Type B pancreatic cell (in vitro differentiated cells): ENCODE measurements at regions not wholly inside any gene's neighbourhood (a gene's known extent, or its start where the extent isn't known, plus 50 kb on each side); places are given as distances from the start of the nearest gene placed in this dataset.
A peak's percentile ranks its signal among the peaks of the same experiment; 100 is the strongest.

Experiments used
- DNase-seq: peaks from one replicate; pipeline ENCODE4 v3.0.0; 2021; ENCODE audit warnings: mixed read lengths; ENCODE audit not compliant: unreplicated experiment; ENCODE audit errors: extremely low spot score
- H3K27ac Mint-ChIP-seq: 2 replicates; pipeline ENCODE4 v1.8.0; 2021; ENCODE audit warnings: mild to moderate bottlenecking, mixed read lengths
- H3K27me3 Mint-ChIP-seq: 2 replicates; pipeline ENCODE4 v1.8.0; 2021; ENCODE audit warnings: mixed read lengths
- H3K36me3 Mint-ChIP-seq: 2 replicates; pipeline ENCODE4 v1.8.0; 2021; ENCODE audit warnings: mixed read lengths
- H3K4me1 Mint-ChIP-seq: one replicate; pipeline ENCODE4 v1.8.0; 2021; ENCODE audit warnings: mixed read lengths; ENCODE audit not compliant: unreplicated experiment
- H3K4me3 Mint-ChIP-seq: 2 replicates; pipeline ENCODE4 v1.8.0; 2021; ENCODE audit warnings: mild to moderate bottlenecking, mixed read lengths
- H3K9me3 Mint-ChIP-seq: 2 replicates; pipeline ENCODE4 v1.8.0; 2021; ENCODE audit warnings: mixed read lengths
- CTCF ChIP-seq: fragments of 200-600 bp; sonication (generic); conservative IDR thresholded peaks from 2 replicates; pipeline ENCODE4 v1.5.0; 2021; ENCODE audit warnings: antibody characterized with exemption, mild to moderate bottlenecking

DNA sequence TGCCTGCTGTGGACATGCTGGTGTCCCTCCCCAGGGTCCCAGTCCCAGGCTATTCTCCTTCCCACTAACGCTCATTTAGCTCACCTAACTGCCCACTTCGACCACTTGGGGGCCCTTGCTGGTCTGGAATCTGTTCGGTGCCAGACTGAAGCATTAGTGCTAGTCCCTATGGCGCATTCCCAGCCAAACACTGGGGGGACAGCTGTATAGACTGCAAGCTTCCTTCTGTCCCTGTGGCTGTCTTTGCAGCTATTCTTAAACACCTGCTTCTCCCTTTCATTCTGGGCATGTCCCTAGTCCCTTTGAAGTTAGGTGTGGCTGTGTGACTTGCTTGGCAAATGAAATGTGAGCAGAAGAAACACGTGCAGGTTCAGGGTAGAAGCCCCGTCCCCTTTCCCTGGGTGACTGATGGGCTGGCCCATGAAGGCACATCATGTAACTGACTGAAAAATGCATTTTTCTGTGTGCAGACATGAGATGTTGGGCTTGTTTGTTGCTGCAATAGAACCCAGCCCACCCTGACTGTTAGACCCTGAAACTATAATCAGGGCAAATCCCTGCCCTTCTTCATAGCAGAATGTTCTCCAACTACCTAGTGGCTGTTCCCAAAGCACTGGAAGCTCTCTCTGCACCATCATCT, 134.4 kb downstream of the BARX1 start:
- Mint-ChIP-seq H3K9me3 (no peaks in the 10 kb centered on the region), H3K27ac (no peak overlapping the region), H3K4me1 (no peaks in the 10 kb centered on the region), H3K27me3 (peaks cover 81% of the 10 kb centered on the region), H3K36me3 (no peaks in the 10 kb centered on the region), H3K4me3 (no peak overlapping the region)
- DNase-seq = no peak
- peak; percentile 27 for TF ChIP-seq CTCF

DNA sequence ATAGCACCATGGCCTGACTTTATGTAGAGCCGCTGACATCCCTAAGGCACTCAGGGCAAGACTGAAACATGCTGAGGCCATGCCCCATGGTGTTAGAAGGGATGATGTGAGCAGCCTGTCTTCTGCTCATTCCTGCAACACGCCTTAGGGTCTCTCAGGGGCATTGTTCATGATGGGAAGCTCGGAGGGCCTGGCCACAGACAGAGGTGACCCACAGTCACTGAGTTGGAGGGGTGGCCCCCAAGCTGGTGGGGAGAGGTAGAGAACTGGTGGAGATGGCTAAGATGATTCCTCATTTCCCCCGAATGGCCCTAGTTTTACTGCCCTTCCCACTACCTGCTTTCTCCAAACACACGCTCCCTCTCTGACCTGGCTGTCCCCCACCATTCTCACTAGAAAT, 135.2 kb downstream of the BARX1 start:
- no peak for TF ChIP-seq CTCF
- no peaks in the 10 kb centered on the region for H3K36me3 Mint-ChIP-seq
- no peaks in the 10 kb centered on the region for H3K9me3 Mint-ChIP-seq
- DNase-seq = no peak
- H3K4me1 Mint-ChIP-seq = peaks cover 1% of the 10 kb centered on the region
- no peak overlapping the region for H3K4me3 Mint-ChIP-seq
- no peak overlapping the region for H3K27ac Mint-ChIP-seq
- peaks cover 83% of the 10 kb centered on the region for H3K27me3 Mint-ChIP-seq

GRCh38 chr9:93818827-93819472, 136.2 kb downstream of the BARX1 start:
- Mint-ChIP-seq H3K36me3 (no peaks in the 10 kb centered on the region), H3K4me3 (no peak overlapping the region), H3K27ac (no peak overlapping the region), H3K9me3 (no peaks in the 10 kb centered on the region), H3K4me1 (peaks cover 11% of the 10 kb centered on the region), H3K27me3 (peaks cover 86% of the 10 kb centered on the region)
- DNase-seq = peak; percentile 65
- TF ChIP-seq CTCF = no peak

- DNase-seq = no peak
- Mint-ChIP-seq H3K4me3 (no peak overlapping the region), H3K27ac (no peak overlapping the region), H3K36me3 (no peaks in the 10 kb centered on the region), H3K9me3 (no peaks in the 10 kb centered on the region), H3K4me1 (peaks cover 18% of the 10 kb centered on the region), H3K27me3 (peaks cover 91% of the 10 kb centered on the region)
- TF ChIP-seq CTCF = no peak
Measured at GRCh38 chr9:93818237-93818636, 136.9 kb downstream of the BARX1 start.

DNA sequence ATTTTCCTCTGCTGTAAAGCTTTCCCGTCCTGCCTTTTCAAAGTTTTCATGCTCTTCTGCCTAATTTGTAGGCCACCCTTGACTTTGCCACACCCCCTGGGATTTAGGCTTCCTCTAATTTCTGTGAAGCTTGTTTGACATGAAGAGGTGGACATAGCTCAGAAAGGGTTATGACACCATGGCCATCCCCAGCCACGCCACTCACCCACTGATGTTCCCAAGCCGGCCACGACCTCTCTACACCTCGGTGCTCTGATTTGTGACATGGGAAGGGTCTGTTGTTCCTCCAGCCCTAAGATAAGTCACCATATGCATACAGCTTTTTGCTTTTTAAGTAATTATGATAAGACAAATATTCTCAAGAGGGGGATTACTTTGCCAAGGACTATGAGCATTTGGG, 139.5 kb downstream of the BARX1 start:
- H3K9me3 Mint-ChIP-seq = no peaks in the 10 kb centered on the region
- no peak for TF ChIP-seq CTCF
- H3K36me3 Mint-ChIP-seq = no peaks in the 10 kb centered on the region
- H3K4me3 Mint-ChIP-seq = no peak overlapping the region
- H3K4me1 Mint-ChIP-seq = peaks cover 20% of the 10 kb centered on the region
- H3K27ac Mint-ChIP-seq = no peak overlapping the region
- H3K27me3 Mint-ChIP-seq = peaks cover 68% of the 10 kb centered on the region
- no peak for DNase-seq
